ENCODE measurements at regions not wholly inside any gene's neighbourhood (a gene's known extent, or its start where the extent isn't known, plus 50 kb on each side); places are given as distances from the start of the nearest gene placed in this dataset.

GRCh38 chr9:124108216-124108615 is 96.6 kb downstream of the LHX2 start:
- Histone ChIP-seq H3K4me2 (ENCODE audit: low read depth, low read length, poor library complexity, severe bottlenecking) (no peak overlapping the region), H3K79me2 (ENCODE audit: insufficient read depth, low read length) (no peaks in the 10 kb centered on the region), H3K4me1 (ENCODE audit: insufficient read depth, low read length, poor library complexity, severe bottlenecking) (no peaks in the 10 kb centered on the region), H3K36me3 (ENCODE audit: insufficient read depth, low read length) (no peaks in the 10 kb centered on the region), H3F3A (ENCODE audit: low read depth) (no peaks in the 10 kb centered on the region), H3K4me3 (ENCODE audit: low read length, poor library complexity, severe bottlenecking) (no peak overlapping the region), H3K9me3 (ENCODE audit: insufficient read depth, low read depth, low read length) (no peaks in the 10 kb centered on the region), H3K27me3 (ENCODE audit: insufficient read depth, low read length, poor library complexity, severe bottlenecking) (no peaks in the 10 kb centered on the region), H4K20me1 (ENCODE audit: insufficient read depth, low read length, poor library complexity, severe bottlenecking) (no peaks in the 10 kb centered on the region), H3K9ac (ENCODE audit: low read depth, low read length, poor library complexity, severe bottlenecking) (no peak overlapping the region), H3K9me2 (replicated peaks; ENCODE audit: low read depth, low read length) (no peaks in the 10 kb centered on the region), H2AFZ (ENCODE audit: low read length) (no peak overlapping the region)
- no peak for TF ChIP-seq EZH2phosphoT487 (IDR thresholded peaks at IDR 0.05; ENCODE audit: borderline replicate concordance)
- TF ChIP-seq CTCF (conservative IDR thresholded peaks at IDR 0.05; ENCODE audit: low read length) = no peak

- no peak overlapping the region for H3K4me3 ChIP-seq (ENCODE audit: low read length, poor library complexity, severe bottlenecking)
- TF ChIP-seq EZH2phosphoT487 (IDR thresholded peaks at IDR 0.05; ENCODE audit: borderline replicate concordance) (no peak), CTCF (conservative IDR thresholded peaks at IDR 0.05; ENCODE audit: low read length) (no peak)
- H3K9ac ChIP-seq (ENCODE audit: low read depth, low read length, poor library complexity, severe bottlenecking) = no peak overlapping the region
- no peak overlapping the region for H3K4me2 ChIP-seq (ENCODE audit: low read depth, low read length, poor library complexity, severe bottlenecking)
- H3K9me2 ChIP-seq (replicated peaks; ENCODE audit: low read depth, low read length) = no peaks in the 10 kb centered on the region
- no peaks in the 10 kb centered on the region for H4K20me1 ChIP-seq (ENCODE audit: insufficient read depth, low read length, poor library complexity, severe bottlenecking)
- H3F3A ChIP-seq (ENCODE audit: low read depth) = no peaks in the 10 kb centered on the region
- H3K27me3 ChIP-seq (ENCODE audit: insufficient read depth, low read length, poor library complexity, severe bottlenecking) = no peaks in the 10 kb centered on the region
- H3K36me3 ChIP-seq (ENCODE audit: insufficient read depth, low read length) = no peaks in the 10 kb centered on the region
- no peak overlapping the region for H2AFZ ChIP-seq (ENCODE audit: low read length)
- H3K4me1 ChIP-seq (ENCODE audit: insufficient read depth, low read length, poor library complexity, severe bottlenecking) = no peaks in the 10 kb centered on the region
- no peaks in the 10 kb centered on the region for H3K9me3 ChIP-seq (ENCODE audit: insufficient read depth, low read depth, low read length)
- H3K79me2 ChIP-seq (ENCODE audit: insufficient read depth, low read length) = no peaks in the 10 kb centered on the region
Measured at GRCh38 chr9:124110307-124110915, 98.8 kb downstream of the LHX2 start.

GRCh38 chr9:124116683-124117363 is 105.3 kb downstream of the LHX2 start:
- Histone ChIP-seq H3K4me2 (ENCODE audit: low read depth, low read length, poor library complexity, severe bottlenecking) (no peak overlapping the region), H3K9ac (ENCODE audit: low read depth, low read length, poor library complexity, severe bottlenecking) (no peak overlapping the region), H3K27me3 (ENCODE audit: insufficient read depth, low read length, poor library complexity, severe bottlenecking) (no peaks in the 10 kb centered on the region), H3K79me2 (ENCODE audit: insufficient read depth, low read length) (no peaks in the 10 kb centered on the region), H3K9me3 (ENCODE audit: insufficient read depth, low read depth, low read length) (no peaks in the 10 kb centered on the region), H3K36me3 (ENCODE audit: insufficient read depth, low read length) (no peaks in the 10 kb centered on the region), H4K20me1 (ENCODE audit: insufficient read depth, low read length, poor library complexity, severe bottlenecking) (no peaks in the 10 kb centered on the region), H2AFZ (ENCODE audit: low read length) (no peak overlapping the region), H3K9me2 (replicated peaks; ENCODE audit: low read depth, low read length) (no peaks in the 10 kb centered on the region), H3K4me1 (ENCODE audit: insufficient read depth, low read length, poor library complexity, severe bottlenecking) (no peaks in the 10 kb centered on the region), H3F3A (ENCODE audit: low read depth) (no peaks in the 10 kb centered on the region), H3K4me3 (ENCODE audit: low read length, poor library complexity, severe bottlenecking) (no peak overlapping the region)
- TF ChIP-seq EZH2phosphoT487 (IDR thresholded peaks at IDR 0.05; ENCODE audit: borderline replicate concordance) (no peak), CTCF (conservative IDR thresholded peaks at IDR 0.05; ENCODE audit: low read length) (no peak)
